HCT116 (cell line): ENCODE measurements at regions not wholly inside any gene's neighbourhood (a gene's known extent, or its start where the extent isn't known, plus 50 kb on each side); places are given as distances from the start of the nearest gene placed in this dataset.

Experiments
- ATF3 ChIP-seq: IDR thresholded peaks from 2 replicates; pipeline ENCODE4 v1.6.1; 2012
- CTCF ChIP-seq, 3 experiments: fragments of 200-600 bp in 1 of 3; sonication (generic) in 1 of 3; IDR thresholded peaks in 2 of 3; conservative IDR thresholded peaks in 1 of 3; 2 replicates each; pipeline ENCODE4 v1.5.1; 2012 to 2017; ENCODE audit warnings: low read depth in 2 of 3, low read length in 2 of 3, antibody characterized with exemption in 1 of 3, borderline replicate concordance in 1 of 3, control low read depth in 1 of 3, mild to moderate bottlenecking in 1 of 3, mixed read lengths in 1 of 3, mixed run types in 1 of 3, moderate library complexity in 1 of 3; ENCODE audit not compliant: insufficient read depth in 1 of 3
- EZH2phosphoT487 ChIP-seq: fragments of 200-600 bp; IDR thresholded peaks from 2 replicates; pipeline ENCODE4 v1.6.1; 2018; ENCODE audit warnings: antibody characterized with exemption, borderline replicate concordance
- MAX ChIP-seq: IDR thresholded peaks from 2 replicates; pipeline ENCODE4 v1.6.1; 2012
- POLR2A ChIP-seq: IDR thresholded peaks from 2 replicates; pipeline ENCODE4 v1.7.0; 2011; ENCODE audit warnings: borderline replicate concordance; ENCODE audit not compliant: insufficient read depth, insufficient read length; ENCODE audit errors: extremely low read depth
- POLR2AphosphoS5 ChIP-seq: IDR thresholded peaks from 2 replicates; pipeline ENCODE4 v1.6.1; 2011; ENCODE audit warnings: mild to moderate bottlenecking, low read depth, low read length, moderate library complexity
- RAD21 ChIP-seq: IDR thresholded peaks from 2 replicates; pipeline ENCODE4 v1.6.1; 2012; ENCODE audit warnings: low read depth, mild to moderate bottlenecking
- REST ChIP-seq: IDR thresholded peaks from 2 replicates; pipeline ENCODE4 v1.6.1; 2012; ENCODE audit warnings: low read depth
- SRF ChIP-seq: IDR thresholded peaks from 2 replicates; pipeline ENCODE4 v1.6.1; 2012; ENCODE audit warnings: low read depth
- ZBTB33 ChIP-seq: IDR thresholded peaks from 2 replicates; pipeline ENCODE4 v1.6.1; 2011; ENCODE audit warnings: mild to moderate bottlenecking, low read length, moderate library complexity; ENCODE audit not compliant: insufficient replicate concordance; ENCODE audit errors: extremely low read depth
- ZFX ChIP-seq: fragments of 450-650 bp; IDR thresholded peaks from 2 replicates; pipeline ENCODE4 v1.6.1; 2017

GRCh38 chr3:78360849-78361248 is 1321.0 kb downstream of the ROBO2 start:
- TF ChIP-seq CTCF (IDR thresholded peaks at IDR 0.05 in 2 of 3, conservative IDR thresholded peaks at IDR 0.05 in 1 of 3; ENCODE audit: borderline replicate concordance in 1 of 3, insufficient read depth in 1 of 3, low read depth in 2 of 3, low read length in 2 of 3) (no peak), MAX (no peak), POLR2AphosphoS5 (no peak), EZH2phosphoT487 (no peak), POLR2A (no peak), REST (no peak), SRF (no peak), RAD21 (no peak), ATF3 (no peak), ZBTB33 (no peak), ZFX (no peak)
